Testis (tissue), 2 donors: ENCODE measurements at regions not wholly inside any gene's neighbourhood (a gene's known extent, or its start where the extent isn't known, plus 50 kb on each side); places are given as distances from the start of the nearest gene placed in this dataset.

Experiments used
- DNase-seq: peaks from one replicate; pipeline ENCODE4 v3.0.0-alpha.2; 2019
- H3K27ac ChIP-seq, 2 donors: fragments of 200-600 bp; sonication (generic); one replicate each; pipeline ENCODE4 v1.5.1; 2019
- H3K27me3 ChIP-seq: fragments of 200-600 bp; sonication (generic); one replicate; pipeline ENCODE4 v1.5.1; 2019
- H3K36me3 ChIP-seq: fragments of 200-600 bp; sonication (generic); one replicate; pipeline ENCODE4 v1.5.1; 2017; ENCODE audit warnings: low read depth; ENCODE audit errors: missing control alignments
- H3K4me1 ChIP-seq: fragments of 200-600 bp; sonication (generic); one replicate; pipeline ENCODE4 v1.5.1; 2019
- H3K4me3 ChIP-seq, 2 donors: fragments of 200-600 bp; sonication (generic); one replicate each; pipeline ENCODE4 v1.5.1; 2017 to 2019
- H3K9me3 ChIP-seq: fragments of 200-600 bp; sonication (generic); one replicate; pipeline ENCODE4 v1.5.1; 2017
- POLR2A ChIP-seq: fragments of 450-650 bp; IDR thresholded peaks from one replicate; pipeline ENCODE4 v1.6.1; 2017; ENCODE audit warnings: antibody characterized with exemption, mild to moderate bottlenecking, moderate library complexity
- WGBS, 2 donors: methylation state at CpG; one replicate each; pipeline ENCODE4 v1.1.5; 2018; 5-methylcytosine and 5-hydroxymethylcytosine counted together
- intact Hi-C: fragments of 100-400 bp; cut with DNase I; formaldehyde crosslinking; loops from one replicate; pipeline ENCODE4 v1.15.1; 2023; ENCODE audit warnings: low total_unique reads
- TF ChIP-seq, protein P1 (sequence below), 3 experiments: fragments of 450-650 bp in 2 of 3; fragments of 200-600 bp in 1 of 3; sonication (generic) in 1 of 3; IDR thresholded peaks; one replicate each; pipeline ENCODE4 v1.5.1; 2016 to 2019; ENCODE audit warnings: antibody characterized with exemption in 3 of 3, mild to moderate bottlenecking in 2 of 3, moderate library complexity in 1 of 3

DNA sequence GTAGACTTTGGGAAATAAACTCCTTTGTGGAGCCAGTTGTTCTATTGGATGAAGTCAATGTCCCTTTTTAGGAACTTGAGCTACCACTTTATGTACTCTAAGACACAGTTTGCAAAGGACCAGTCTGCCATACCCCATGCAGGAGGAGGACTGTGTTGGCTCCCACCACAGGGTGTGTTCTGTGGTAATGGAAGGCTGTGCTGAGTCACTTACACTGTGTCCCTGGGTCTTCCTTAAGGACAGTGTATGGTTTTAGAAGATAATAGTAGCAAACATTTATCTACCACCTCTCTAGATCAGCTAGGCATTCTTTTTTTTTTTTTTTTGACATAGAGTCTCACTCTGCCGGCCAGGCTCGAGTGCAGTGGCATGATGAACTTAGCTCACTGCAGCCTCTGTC, 184.0 kb upstream of the PGRMC2 start:
- H3K9me3 ChIP-seq = no peaks in the 10 kb centered on the region
- DNase-seq = no peak
- intact Hi-C loops = no loop called here
- no peak overlapping the region for H3K4me3 ChIP-seq
- peaks cover 7% of the 10 kb centered on the region for H3K4me1 ChIP-seq
- no peak for TF ChIP-seq POLR2A
- no peaks in the 10 kb centered on the region for H3K27me3 ChIP-seq
- 93 to 100% methylated on average over 2 of the region's 2 CpGs for WGBS, 2 donors
- H3K27ac ChIP-seq = no peak overlapping the region
- no peaks in the 10 kb centered on the region for H3K36me3 ChIP-seq

DNA sequence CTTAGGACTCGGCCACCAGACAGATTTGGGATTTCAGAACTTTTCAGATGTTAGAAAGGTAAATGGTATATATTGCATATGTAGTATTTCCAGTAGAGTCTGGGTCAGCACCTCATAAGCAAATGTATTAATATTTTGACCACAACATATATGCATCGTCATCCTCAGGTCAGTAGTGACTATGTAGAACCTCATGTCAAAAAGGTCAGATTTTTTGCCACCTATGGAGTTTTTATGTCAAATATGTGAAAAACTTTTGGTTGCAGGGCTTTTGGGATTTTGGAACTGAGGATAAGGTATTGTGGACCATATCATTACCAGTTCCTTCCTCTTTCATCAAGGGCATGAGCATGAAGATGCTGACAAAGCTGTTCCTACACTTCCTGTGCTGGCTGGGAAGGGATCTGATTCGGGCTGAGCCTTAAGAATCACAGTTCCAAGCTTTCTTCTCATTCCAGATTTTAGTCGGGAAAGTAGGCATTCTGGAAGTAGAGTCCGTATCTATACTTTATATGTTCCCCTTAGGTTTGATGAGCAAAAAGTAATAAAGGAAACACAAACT, 183.0 kb upstream of the PGRMC2 start:
- H3K4me3 ChIP-seq = no peak overlapping the region
- peaks cover 7% of the 10 kb centered on the region for H3K4me1 ChIP-seq
- H3K36me3 ChIP-seq = no peaks in the 10 kb centered on the region
- H3K27ac ChIP-seq = no peak overlapping the region
- intact Hi-C loops = no loop called here
- 76 to 83% methylated on average over 5 of the region's 5 CpGs for WGBS, 2 donors
- no peak for DNase-seq
- no peaks in the 10 kb centered on the region for H3K9me3 ChIP-seq
- H3K27me3 ChIP-seq = no peaks in the 10 kb centered on the region
- no peak for TF ChIP-seq POLR2A
- TF ChIP-seq, protein P1, sequence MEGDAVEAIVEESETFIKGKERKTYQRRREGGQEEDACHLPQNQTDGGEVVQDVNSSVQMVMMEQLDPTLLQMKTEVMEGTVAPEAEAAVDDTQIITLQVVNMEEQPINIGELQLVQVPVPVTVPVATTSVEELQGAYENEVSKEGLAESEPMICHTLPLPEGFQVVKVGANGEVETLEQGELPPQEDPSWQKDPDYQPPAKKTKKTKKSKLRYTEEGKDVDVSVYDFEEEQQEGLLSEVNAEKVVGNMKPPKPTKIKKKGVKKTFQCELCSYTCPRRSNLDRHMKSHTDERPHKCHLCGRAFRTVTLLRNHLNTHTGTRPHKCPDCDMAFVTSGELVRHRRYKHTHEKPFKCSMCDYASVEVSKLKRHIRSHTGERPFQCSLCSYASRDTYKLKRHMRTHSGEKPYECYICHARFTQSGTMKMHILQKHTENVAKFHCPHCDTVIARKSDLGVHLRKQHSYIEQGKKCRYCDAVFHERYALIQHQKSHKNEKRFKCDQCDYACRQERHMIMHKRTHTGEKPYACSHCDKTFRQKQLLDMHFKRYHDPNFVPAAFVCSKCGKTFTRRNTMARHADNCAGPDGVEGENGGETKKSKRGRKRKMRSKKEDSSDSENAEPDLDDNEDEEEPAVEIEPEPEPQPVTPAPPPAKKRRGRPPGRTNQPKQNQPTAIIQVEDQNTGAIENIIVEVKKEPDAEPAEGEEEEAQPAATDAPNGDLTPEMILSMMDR (IDR thresholded peaks at IDR 0.05) = no peak

DNA sequence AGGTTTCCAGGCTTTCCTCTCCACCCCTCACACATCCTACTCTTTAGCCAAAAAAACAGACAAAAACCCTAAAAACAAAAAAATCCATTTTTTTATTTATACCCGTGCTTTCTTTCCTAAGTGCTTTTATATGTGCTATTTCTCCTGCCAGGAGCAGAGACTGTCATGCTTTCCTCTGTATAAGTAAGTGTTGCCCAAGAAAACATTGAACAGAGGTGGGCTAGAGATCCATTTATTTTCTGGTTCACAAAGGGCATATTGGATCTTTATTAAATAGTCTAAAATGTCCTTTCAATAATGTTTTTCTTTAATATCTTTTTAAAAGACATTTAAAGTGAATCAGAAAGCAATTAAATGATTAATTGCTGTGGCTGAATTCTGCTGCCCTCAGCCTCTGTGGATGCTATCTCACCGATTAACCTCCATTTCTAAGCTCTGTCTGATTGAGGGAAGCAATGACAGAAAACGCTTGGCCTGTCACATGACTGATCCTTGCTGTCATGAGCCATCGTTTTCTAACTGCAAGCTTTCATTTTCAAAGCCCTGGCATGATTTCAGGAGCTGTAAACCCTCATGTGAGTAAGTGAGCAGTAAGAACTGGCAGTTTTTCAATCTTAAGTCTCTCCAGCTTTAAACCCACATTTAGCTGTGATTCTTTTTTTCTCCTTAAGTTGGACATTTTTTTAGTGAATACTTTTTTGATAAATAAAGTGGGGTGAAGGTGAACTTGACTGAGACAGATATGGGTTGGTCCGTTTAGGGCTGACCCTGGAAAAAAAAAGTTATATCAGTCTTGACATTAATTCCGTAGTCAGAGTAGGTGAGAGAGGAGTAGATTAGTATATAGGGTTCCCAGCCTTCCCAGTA, 180.7 kb upstream of the PGRMC2 start:
- Histone ChIP-seq H3K4me3 (no peak overlapping the region), H3K27ac (peak overlapping the region in 1 of 2 donors; percentile 15)
- WGBS, 2 donors = 36 to 42% methylated on average over 6 of the region's 6 CpGs

GRCh38 chr4:128465523-128465922, 177.9 kb upstream of the PGRMC2 start:
- no peak overlapping the region for H3K4me3 ChIP-seq
- H3K27me3 ChIP-seq = no peaks in the 10 kb centered on the region
- intact Hi-C loops = no loop called here
- TF ChIP-seq, protein P1 (IDR thresholded peaks at IDR 0.05) = no peak
- no peak for TF ChIP-seq POLR2A
- no peaks in the 10 kb centered on the region for H3K36me3 ChIP-seq
- H3K4me1 ChIP-seq = peaks cover 11% of the 10 kb centered on the region
- DNase-seq = no peak
- no peaks in the 10 kb centered on the region for H3K9me3 ChIP-seq
- H3K27ac ChIP-seq = no peak overlapping the region
- WGBS, 2 donors = 36 to 47% methylated on average over 2 of the region's 2 CpGs

More for the DNA sequence above, 180.7 kb upstream of the PGRMC2 start:
- Histone ChIP-seq H3K27me3 (no peaks in the 10 kb centered on the region), H3K4me1 (peaks cover 7% of the 10 kb centered on the region), H3K36me3 (no peaks in the 10 kb centered on the region), H3K9me3 (no peaks in the 10 kb centered on the region)
- intact Hi-C loops = no loop called here
- peak; percentile 73 for DNase-seq
- TF ChIP-seq POLR2A = no peak
- TF ChIP-seq, protein P1 (IDR thresholded peaks at IDR 0.05) = no peak

DNA sequence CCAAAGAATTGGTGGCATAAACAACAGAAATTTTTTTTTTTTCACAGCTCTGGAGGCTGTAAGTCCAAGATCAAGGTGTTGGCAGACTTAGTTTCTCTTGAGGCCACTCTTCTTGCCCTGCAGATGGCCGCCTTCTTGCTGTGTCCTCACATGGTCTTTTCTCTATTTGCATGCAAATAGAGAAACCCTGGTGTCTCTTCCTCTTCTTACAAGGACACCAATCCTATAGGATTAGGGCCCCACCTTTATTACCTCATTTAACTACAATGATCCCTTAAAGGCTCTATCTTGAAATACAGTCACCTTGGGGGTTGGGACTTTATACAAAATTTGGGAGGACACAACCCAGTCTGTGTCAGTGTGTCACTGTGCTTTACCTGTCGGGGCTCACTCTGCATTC, 175.4 kb upstream of the PGRMC2 start:
- H3K36me3 ChIP-seq = no peaks in the 10 kb centered on the region
- H3K27me3 ChIP-seq = no peaks in the 10 kb centered on the region
- no peak for TF ChIP-seq POLR2A
- TF ChIP-seq, protein P1 (IDR thresholded peaks at IDR 0.05) = no peak
- H3K4me3 ChIP-seq = no peak overlapping the region
- no peak for DNase-seq
- H3K27ac ChIP-seq = no peak overlapping the region
- H3K4me1 ChIP-seq = peaks cover 4% of the 10 kb centered on the region
- 95 to 100% methylated on average over 2 of the region's 2 CpGs for WGBS, 2 donors
- H3K9me3 ChIP-seq = no peaks in the 10 kb centered on the region
- intact Hi-C loops = no loop called here
